Stimulated activated memory B cell treated with anti-CD40 and anti-IgM and Interleukin-4, amounts not matched to agents 10 μg/mL and 1 μg/mL and 100 μg/mL, for 72 hours (primary cell): ENCODE measurements at regions not wholly inside any gene's neighbourhood (a gene's known extent, or its start where the extent isn't known, plus 50 kb on each side); places are given as distances from the start of the nearest gene placed in this dataset.
"Not testable (repeated sequence)": the region's sequence is repeated elsewhere in the genome, so short reads cannot be mapped to it uniquely, and the experiment has no call there.

ENCODE experiments used
- ATAC-seq: fragments of 150-1000 bp; cut with Tn5 transposase; 2 replicates; pipeline ENCODE4 v1.10.0; 2021
- H3K27ac Mint-ChIP-seq: one replicate; pipeline ENCODE4 v1.8.0; 2022; ENCODE audit warnings: mild to moderate bottlenecking, mixed read lengths
- H3K27me3 Mint-ChIP-seq: one replicate; pipeline ENCODE4 v1.8.0; 2022; ENCODE audit warnings: mixed read lengths
- H3K36me3 Mint-ChIP-seq: one replicate; pipeline ENCODE4 v1.8.0; 2022; ENCODE audit warnings: mixed read lengths
- H3K4me1 Mint-ChIP-seq: one replicate; pipeline ENCODE4 v1.8.0; 2022; ENCODE audit warnings: mixed read lengths
- H3K4me3 Mint-ChIP-seq: one replicate; pipeline ENCODE4 v1.8.0; 2022; ENCODE audit warnings: mild to moderate bottlenecking, moderate library complexity, mixed read lengths
- H3K9me3 Mint-ChIP-seq: one replicate; pipeline ENCODE4 v1.8.0; 2022; ENCODE audit warnings: mixed read lengths

GRCh38 chr16:29578898-29579297 is 72.7 kb upstream of the NPIPB12 start:
- ATAC-seq, H3K27me3 Mint-ChIP-seq, H3K27ac Mint-ChIP-seq, H3K9me3 Mint-ChIP-seq, H3K4me3 Mint-ChIP-seq: not testable (repeated sequence)
- Mint-ChIP-seq H3K36me3 (peaks cover 32% of the 10 kb centered on the region), H3K4me1 (peaks cover 24% of the 10 kb centered on the region)

GRCh38 chr16:29581764-29582163 is 75.6 kb upstream of the NPIPB12 start:
- Mint-ChIP-seq H3K36me3 (peaks cover 20% of the 10 kb centered on the region), H3K4me1 (peaks cover 27% of the 10 kb centered on the region)
- H3K9me3 Mint-ChIP-seq, H3K27me3 Mint-ChIP-seq, H3K4me3 Mint-ChIP-seq, ATAC-seq, H3K27ac Mint-ChIP-seq: not testable (repeated sequence)

GRCh38 chr16:29591919-29592318 is 71.1 kb upstream of the SPN start:
- H3K36me3 Mint-ChIP-seq, result peaks cover 26% of the 10 kb centered on the region
- peaks cover 42% of the 10 kb centered on the region for H3K4me1 Mint-ChIP-seq
- not testable (repeated sequence) for H3K27me3 Mint-ChIP-seq, ATAC-seq, H3K9me3 Mint-ChIP-seq
- peak overlapping the region; percentile 70 for H3K4me3 Mint-ChIP-seq
- H3K27ac Mint-ChIP-seq, result peak overlapping the region; percentile 73

GRCh38 chr16:29594269-29594925 is 68.7 kb upstream of the SPN start:
- peak; percentile 85 for ATAC-seq
- not testable (repeated sequence) for H3K9me3 Mint-ChIP-seq, H3K27me3 Mint-ChIP-seq
- peaks cover 33% of the 10 kb centered on the region for H3K4me1 Mint-ChIP-seq
- H3K4me3 Mint-ChIP-seq, result peak overlapping the region; percentile 79
- peak overlapping the region; percentile 94 for H3K27ac Mint-ChIP-seq
- H3K36me3 Mint-ChIP-seq, result peaks cover 16% of the 10 kb centered on the region

- peak; percentile 92 for ATAC-seq
- Mint-ChIP-seq H3K36me3 (peaks cover 11% of the 10 kb centered on the region), H3K27ac (peak overlapping the region; percentile 94), H3K4me3 (peak overlapping the region; percentile 79), H3K4me1 (peaks cover 34% of the 10 kb centered on the region)
- H3K27me3 Mint-ChIP-seq, H3K9me3 Mint-ChIP-seq: not testable (repeated sequence)
Observed at GRCh38 chr16:29594926-29595838, 67.9 kb upstream of the SPN start.

- H3K4me3 Mint-ChIP-seq, result not testable (repeated sequence)
Observed at GRCh38 chr16:29597030-29597429, 66.0 kb upstream of the SPN start.

GRCh38 chr16:29600111-29601000 is 62.7 kb upstream of the SPN start:
- peak; percentile 84 for ATAC-seq
- peak overlapping the region; percentile 73 for H3K4me3 Mint-ChIP-seq
- H3K9me3 Mint-ChIP-seq, H3K27me3 Mint-ChIP-seq: not testable (repeated sequence)
- peaks cover 57% of the 10 kb centered on the region for H3K4me1 Mint-ChIP-seq
- peak overlapping the region; percentile 90 for H3K27ac Mint-ChIP-seq
- peaks cover 18% of the 10 kb centered on the region for H3K36me3 Mint-ChIP-seq

More at GRCh38 chr16:29597030-29597429, 66.0 kb upstream of the SPN start:
- Mint-ChIP-seq H3K36me3 (peaks cover 11% of the 10 kb centered on the region), H3K4me1 (peaks cover 46% of the 10 kb centered on the region)
- ATAC-seq, H3K27ac Mint-ChIP-seq, H3K9me3 Mint-ChIP-seq, H3K27me3 Mint-ChIP-seq: not testable (repeated sequence)

GRCh38 chr16:29602247-29602625 is 60.8 kb upstream of the SPN start:
- not testable (repeated sequence) for H3K9me3 Mint-ChIP-seq, H3K36me3 Mint-ChIP-seq, H3K4me3 Mint-ChIP-seq, ATAC-seq, H3K27ac Mint-ChIP-seq, H3K27me3 Mint-ChIP-seq
- peaks cover 62% of the 10 kb centered on the region for H3K4me1 Mint-ChIP-seq

- H3K27ac Mint-ChIP-seq, ATAC-seq, H3K36me3 Mint-ChIP-seq, H3K9me3 Mint-ChIP-seq, H3K4me3 Mint-ChIP-seq, H3K27me3 Mint-ChIP-seq: not testable (repeated sequence)
- peaks cover 67% of the 10 kb centered on the region for H3K4me1 Mint-ChIP-seq
Observed at GRCh38 chr16:29602683-29603088, 60.4 kb upstream of the SPN start.

GRCh38 chr16:29604631-29605549 is 58.2 kb upstream of the SPN start:
- not testable (repeated sequence) for H3K27me3 Mint-ChIP-seq, H3K9me3 Mint-ChIP-seq, H3K4me3 Mint-ChIP-seq, ATAC-seq, H3K36me3 Mint-ChIP-seq
- Mint-ChIP-seq H3K4me1 (peaks cover 74% of the 10 kb centered on the region), H3K27ac (peak overlapping the region; percentile 67)

GRCh38 chr16:29605593-29606205 is 57.3 kb upstream of the SPN start:
- not testable (repeated sequence) for H3K27ac Mint-ChIP-seq, H3K4me3 Mint-ChIP-seq, H3K36me3 Mint-ChIP-seq, ATAC-seq, H3K9me3 Mint-ChIP-seq, H3K27me3 Mint-ChIP-seq
- H3K4me1 Mint-ChIP-seq, result peaks cover 66% of the 10 kb centered on the region

GRCh38 chr16:29606669-29607427 is 56.2 kb upstream of the SPN start:
- not testable (repeated sequence) for H3K9me3 Mint-ChIP-seq, H3K36me3 Mint-ChIP-seq, H3K27me3 Mint-ChIP-seq
- ATAC-seq, result peak; percentile 81
- Mint-ChIP-seq H3K27ac (peak overlapping the region; percentile 74), H3K4me3 (peak overlapping the region; percentile 71), H3K4me1 (peaks cover 65% of the 10 kb centered on the region)

- peaks cover 60% of the 10 kb centered on the region for H3K4me1 Mint-ChIP-seq
- not testable (repeated sequence) for ATAC-seq, H3K27me3 Mint-ChIP-seq, H3K9me3 Mint-ChIP-seq, H3K36me3 Mint-ChIP-seq
- peak overlapping the region; percentile 20 for H3K4me3 Mint-ChIP-seq
- H3K27ac Mint-ChIP-seq, result peak overlapping the region; percentile 74
Observed at GRCh38 chr16:29607428-29607823, 55.6 kb upstream of the SPN start.
